ENCODE measurements at regions not wholly inside any gene's neighbourhood (a gene's known extent, or its start where the extent isn't known, plus 50 kb on each side); places are given as distances from the start of the nearest gene placed in this dataset.

GRCh38 chr18:56488739-56489138 is 149.7 kb downstream of the TXNL1 start:
- no peak for TF ChIP-seq EZH2 (optimal IDR thresholded peaks at IDR 0.05; ENCODE audit: low read depth, low read length)
- TF ChIP-seq, protein P1, sequence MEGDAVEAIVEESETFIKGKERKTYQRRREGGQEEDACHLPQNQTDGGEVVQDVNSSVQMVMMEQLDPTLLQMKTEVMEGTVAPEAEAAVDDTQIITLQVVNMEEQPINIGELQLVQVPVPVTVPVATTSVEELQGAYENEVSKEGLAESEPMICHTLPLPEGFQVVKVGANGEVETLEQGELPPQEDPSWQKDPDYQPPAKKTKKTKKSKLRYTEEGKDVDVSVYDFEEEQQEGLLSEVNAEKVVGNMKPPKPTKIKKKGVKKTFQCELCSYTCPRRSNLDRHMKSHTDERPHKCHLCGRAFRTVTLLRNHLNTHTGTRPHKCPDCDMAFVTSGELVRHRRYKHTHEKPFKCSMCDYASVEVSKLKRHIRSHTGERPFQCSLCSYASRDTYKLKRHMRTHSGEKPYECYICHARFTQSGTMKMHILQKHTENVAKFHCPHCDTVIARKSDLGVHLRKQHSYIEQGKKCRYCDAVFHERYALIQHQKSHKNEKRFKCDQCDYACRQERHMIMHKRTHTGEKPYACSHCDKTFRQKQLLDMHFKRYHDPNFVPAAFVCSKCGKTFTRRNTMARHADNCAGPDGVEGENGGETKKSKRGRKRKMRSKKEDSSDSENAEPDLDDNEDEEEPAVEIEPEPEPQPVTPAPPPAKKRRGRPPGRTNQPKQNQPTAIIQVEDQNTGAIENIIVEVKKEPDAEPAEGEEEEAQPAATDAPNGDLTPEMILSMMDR (IDR thresholded peaks at IDR 0.05; ENCODE audit: low read length): no peak

All from MM.1S (cell line).